ENCODE measurements at regions not wholly inside any gene's neighbourhood (a gene's known extent, or its start where the extent isn't known, plus 50 kb on each side); places are given as distances from the start of the nearest gene placed in this dataset.

- TF ChIP-seq CTCF (IDR thresholded peaks at IDR 0.05) (no peak), SIN3A (IDR thresholded peaks at IDR 0.05; ENCODE audit: borderline replicate concordance, insufficient read depth, low read depth, low read length) (no peak)
These were observed 933.4 kb downstream of the KCNJ2 start for GRCh38 chr17:71102777-71103176.

Measured in Panc1 (cell line).